Chondrocyte (in vitro differentiated cells): ENCODE measurements at regions not wholly inside any gene's neighbourhood (a gene's known extent, or its start where the extent isn't known, plus 50 kb on each side); places are given as distances from the start of the nearest gene placed in this dataset.

Experiments
- DNase-seq: peaks from one replicate; pipeline ENCODE4 v3.0.0; 2021; ENCODE audit warnings: mixed read lengths, low spot score
- H3K27ac Mint-ChIP-seq: one replicate; pipeline ENCODE4 v1.8.0; 2021; ENCODE audit warnings: mild to moderate bottlenecking, moderate library complexity, mixed read lengths; ENCODE audit not compliant: unreplicated experiment
- H3K27me3 Mint-ChIP-seq: 2 replicates; pipeline ENCODE4 v1.8.0; 2021; ENCODE audit warnings: low read depth, mixed read lengths
- H3K36me3 Mint-ChIP-seq: 2 replicates; pipeline ENCODE4 v1.8.0; 2021; ENCODE audit warnings: low read depth, mixed read lengths
- H3K4me1 Mint-ChIP-seq: 2 replicates; pipeline ENCODE4 v1.8.0; 2021; ENCODE audit warnings: low read depth, mild to moderate bottlenecking, mixed read lengths
- H3K4me3 Mint-ChIP-seq: one replicate; pipeline ENCODE4 v1.8.0; 2021; ENCODE audit warnings: mild to moderate bottlenecking, moderate library complexity, mixed read lengths; ENCODE audit not compliant: unreplicated experiment
- H3K9me3 Mint-ChIP-seq: 2 replicates; pipeline ENCODE4 v1.8.0; 2021; ENCODE audit warnings: low read depth, mixed read lengths
- CTCF ChIP-seq: fragments of 200-600 bp; sonication (generic); IDR thresholded peaks from 2 replicates; pipeline ENCODE4 v1.5.0; 2021; ENCODE audit warnings: antibody characterized with exemption, mild to moderate bottlenecking, moderate library complexity

- Mint-ChIP-seq H3K9me3 (no peaks in the 10 kb centered on the region), H3K27ac (no peak overlapping the region), H3K4me3 (no peak overlapping the region), H3K4me1 (peaks cover 25% of the 10 kb centered on the region), H3K27me3 (no peaks in the 10 kb centered on the region), H3K36me3 (no peaks in the 10 kb centered on the region)
- no peak for DNase-seq
- no peak for TF ChIP-seq CTCF
These were observed 133.8 kb upstream of the MCTP2 start for GRCh38 chr15:94097552-94097951.

- DNase-seq, result no peak
- Mint-ChIP-seq H3K27ac (no peak overlapping the region), H3K36me3 (no peaks in the 10 kb centered on the region), H3K27me3 (no peaks in the 10 kb centered on the region), H3K4me1 (peaks cover 10% of the 10 kb centered on the region), H3K9me3 (no peaks in the 10 kb centered on the region), H3K4me3 (no peak overlapping the region)
- no peak for TF ChIP-seq CTCF
These were observed 137.1 kb upstream of the MCTP2 start for GRCh38 chr15:94094310-94094709.

- H3K4me3 Mint-ChIP-seq, result no peak overlapping the region
- H3K27me3 Mint-ChIP-seq, result no peaks in the 10 kb centered on the region
- DNase-seq, result no peak
- no peaks in the 10 kb centered on the region for H3K36me3 Mint-ChIP-seq
- no peaks in the 10 kb centered on the region for H3K9me3 Mint-ChIP-seq
- H3K4me1 Mint-ChIP-seq, result peaks cover 42% of the 10 kb centered on the region
- no peak for TF ChIP-seq CTCF
- H3K27ac Mint-ChIP-seq, result peak overlapping the region; percentile 30
These were observed 145.0 kb upstream of the MCTP2 start for GRCh38 chr15:94086341-94086740.

- Mint-ChIP-seq H3K9me3 (no peaks in the 10 kb centered on the region), H3K27me3 (no peaks in the 10 kb centered on the region), H3K4me1 (peaks cover 59% of the 10 kb centered on the region), H3K27ac (peak overlapping the region; percentile 78), H3K4me3 (peak overlapping the region; percentile 4), H3K36me3 (no peaks in the 10 kb centered on the region)
- DNase-seq, result no peak
- peak; percentile 41 for TF ChIP-seq CTCF
These were observed 147.8 kb upstream of the MCTP2 start for GRCh38 chr15:94083467-94084052.

- Mint-ChIP-seq H3K9me3 (no peaks in the 10 kb centered on the region), H3K4me3 (no peak overlapping the region), H3K27ac (no peak overlapping the region)
These were observed 149.5 kb upstream of the MCTP2 start for GRCh38 chr15:94081829-94082228.

More at GRCh38 chr15:94081829-94082228, 149.5 kb upstream of the MCTP2 start:
- no peaks in the 10 kb centered on the region for H3K27me3 Mint-ChIP-seq
- no peak for DNase-seq
- TF ChIP-seq CTCF, result no peak
- H3K4me1 Mint-ChIP-seq, result peaks cover 55% of the 10 kb centered on the region
- no peaks in the 10 kb centered on the region for H3K36me3 Mint-ChIP-seq
